HL-60 (cell line): ENCODE measurements at regions not wholly inside any gene's neighbourhood (a gene's known extent, or its start where the extent isn't known, plus 50 kb on each side); places are given as distances from the start of the nearest gene placed in this dataset.

Source experiments
- CTCF ChIP-seq: IDR thresholded peaks from one replicate; pipeline ENCODE4 v1.5.1; 2011; ENCODE audit warnings: low read length, control low read depth, inconsistent platforms; ENCODE audit not compliant: insufficient read depth
- GABPA ChIP-seq: IDR thresholded peaks from 2 replicates; pipeline ENCODE4 v1.6.1; 2012; ENCODE audit warnings: low read depth
- POLR2AphosphoS5 ChIP-seq: IDR thresholded peaks from 2 replicates; pipeline ENCODE4 v1.6.1; 2012; ENCODE audit warnings: low read depth
- REST ChIP-seq: IDR thresholded peaks from 2 replicates; pipeline ENCODE4 v1.6.1; 2012; ENCODE audit warnings: low read depth; ENCODE audit not compliant: insufficient replicate concordance
- SPI1 ChIP-seq: IDR thresholded peaks from 2 replicates; pipeline ENCODE4 v1.6.1; 2012; ENCODE audit warnings: low read depth, mild to moderate bottlenecking, borderline replicate concordance

- TF ChIP-seq CTCF, result no peak
- no peak for TF ChIP-seq SPI1
- TF ChIP-seq POLR2AphosphoS5, result no peak
- TF ChIP-seq REST, result no peak
- no peak for TF ChIP-seq GABPA
Measured at GRCh38 chr2:133753665-133754064, 185.4 kb upstream of the NCKAP5 start.
